ELR (cell line): ENCODE measurements at regions not wholly inside any gene's neighbourhood (a gene's known extent, or its start where the extent isn't known, plus 50 kb on each side); places are given as distances from the start of the nearest gene placed in this dataset.
"Not testable (repeated sequence)": the region's sequence is repeated elsewhere in the genome, so short reads cannot be mapped to it uniquely, and the experiment has no call there.

Experiments used
- DNase-seq: peaks from one replicate; pipeline ENCODE4 v3.0.0-alpha.2; 2015; ENCODE audit warnings: low read depth

DNA sequence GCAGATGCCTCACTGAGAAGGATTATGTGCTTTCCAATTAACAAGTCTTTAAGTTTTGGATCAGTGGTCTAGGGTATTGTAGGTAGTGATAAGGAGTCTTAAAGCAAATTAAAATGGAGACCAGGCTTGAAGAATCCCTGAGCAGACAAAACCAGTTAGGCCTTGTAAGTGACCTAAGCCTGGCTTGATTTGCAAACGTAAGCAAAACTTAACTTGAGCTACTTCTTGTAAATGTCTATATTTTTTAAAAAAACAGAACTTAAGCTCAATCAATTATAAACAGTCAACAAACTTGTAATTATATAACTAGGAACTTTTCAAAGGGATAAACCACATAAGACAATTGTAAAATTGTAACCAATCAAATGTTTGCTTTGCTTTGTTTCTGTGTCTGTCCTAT is 72.7 kb upstream of the NALF2 start:
- no peak for DNase-seq

DNA sequence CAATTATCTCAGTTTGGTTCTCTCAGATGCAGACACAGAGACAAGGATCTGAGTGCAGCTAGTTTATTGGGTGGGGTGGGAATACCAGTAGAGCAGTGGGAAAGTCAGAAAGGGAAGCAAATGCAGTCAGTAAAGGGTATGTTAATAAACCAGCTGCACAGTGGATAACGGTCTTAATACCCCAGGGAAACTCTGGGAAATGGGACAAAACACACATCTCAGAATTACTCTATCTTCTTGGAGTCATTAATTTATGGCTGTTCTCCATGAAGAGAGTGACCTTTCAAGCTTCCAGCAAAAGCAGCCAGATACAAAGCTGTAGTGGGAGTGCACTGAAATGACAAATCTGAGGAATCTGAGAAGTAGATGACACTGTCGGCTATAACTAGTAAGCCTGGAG is 73.3 kb upstream of the NALF2 start:
- no peak for DNase-seq

DNA sequence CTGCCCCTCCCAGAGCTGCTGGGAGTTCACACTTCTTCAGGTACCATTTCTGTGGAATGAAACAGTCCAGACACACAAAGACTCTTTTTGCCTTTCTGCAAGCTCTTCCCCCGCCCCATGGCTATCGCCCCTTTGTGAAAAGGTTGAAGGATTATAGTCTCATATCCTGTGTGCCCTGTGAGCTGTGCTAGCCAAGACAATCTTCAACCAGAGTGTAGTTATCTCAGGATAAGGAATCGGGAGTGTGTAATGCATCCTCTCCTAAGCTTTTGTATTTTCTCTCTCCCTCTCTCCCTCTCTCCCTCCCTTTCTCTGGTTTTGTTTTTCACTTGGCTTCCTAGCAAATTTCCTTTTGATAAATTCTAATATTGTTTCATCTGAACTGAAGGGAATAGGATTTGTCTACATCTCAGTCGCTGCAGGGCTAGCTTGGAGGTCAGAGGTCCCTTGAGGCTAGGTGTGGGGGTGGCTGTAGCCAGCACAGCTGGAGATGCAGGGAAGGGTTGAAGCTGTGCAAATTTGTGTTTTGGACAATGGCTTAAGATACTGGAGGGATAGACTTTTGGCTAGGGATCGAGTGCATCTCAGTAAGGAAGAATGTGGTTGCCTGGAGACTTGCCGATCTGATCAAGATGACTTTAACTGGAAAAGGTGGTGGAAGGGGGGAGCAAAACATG is 74.6 kb upstream of the NALF2 start:
- no peak for DNase-seq

DNA sequence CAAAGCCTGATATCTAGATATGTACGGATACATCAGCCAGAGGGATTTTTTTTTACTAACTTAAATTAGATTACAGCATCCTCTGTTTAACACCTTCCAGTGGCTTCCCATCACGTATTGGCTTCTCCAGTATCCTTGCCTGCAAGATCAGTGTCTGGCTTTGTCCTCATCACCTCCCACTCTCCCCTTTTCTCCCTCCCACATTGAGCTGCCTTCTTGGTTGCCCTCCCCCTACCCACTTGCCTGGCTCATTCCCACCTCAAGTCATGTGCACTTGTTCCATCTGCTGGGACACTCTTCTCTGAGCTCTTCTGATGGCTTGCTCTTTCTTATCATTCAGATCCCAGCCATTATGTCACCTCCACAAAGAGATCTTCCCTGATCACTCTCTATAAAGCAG is 75.9 kb upstream of the NALF2 start:
- no peak for DNase-seq

GRCh38 chrX:69424910-69425309 is 79.2 kb upstream of the NALF2 start:
- DNase-seq: no peak

DNA sequence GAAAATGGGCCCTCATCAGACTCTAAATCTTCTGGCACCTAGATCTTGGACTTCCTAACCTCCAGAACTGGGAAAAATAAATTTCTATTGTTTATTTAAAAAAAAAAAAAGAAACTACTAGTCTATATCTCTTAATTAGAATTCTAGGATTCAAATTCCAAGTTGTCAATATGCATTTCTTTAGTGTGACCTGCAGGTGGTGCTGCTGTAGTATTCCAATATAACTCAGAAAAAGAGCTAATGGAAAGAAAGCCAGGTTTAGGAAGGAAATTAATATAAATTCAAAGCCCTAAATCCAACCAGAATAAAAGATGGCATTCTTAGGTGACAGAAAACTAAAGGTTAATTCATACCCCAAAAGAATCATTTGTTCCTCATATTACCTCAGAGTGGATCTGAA is 80.0 kb upstream of the NALF2 start:
- peak; percentile 22 for DNase-seq

DNA sequence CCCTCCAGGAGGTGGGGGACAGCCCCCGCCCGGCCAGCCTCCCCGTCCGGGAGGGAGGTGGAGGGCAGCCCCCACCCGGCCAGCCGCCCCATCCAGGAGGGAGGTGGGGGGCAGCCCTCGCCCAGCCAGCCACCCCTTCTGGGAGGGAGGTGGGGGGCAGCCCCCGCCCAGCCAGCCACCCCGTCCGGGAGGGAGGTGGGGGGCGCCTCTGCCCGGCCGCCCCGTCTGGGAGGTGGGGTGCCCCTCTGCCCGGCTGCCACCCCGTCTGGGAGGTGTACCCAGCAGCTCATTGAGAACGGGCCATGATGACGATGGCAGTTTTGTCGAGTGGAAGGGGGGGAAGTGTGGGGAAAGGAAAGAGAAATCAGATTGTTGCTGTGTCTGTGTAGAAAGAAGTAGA is 81.9 kb upstream of the NALF2 start:
- DNase-seq: not testable (repeated sequence)

DNA sequence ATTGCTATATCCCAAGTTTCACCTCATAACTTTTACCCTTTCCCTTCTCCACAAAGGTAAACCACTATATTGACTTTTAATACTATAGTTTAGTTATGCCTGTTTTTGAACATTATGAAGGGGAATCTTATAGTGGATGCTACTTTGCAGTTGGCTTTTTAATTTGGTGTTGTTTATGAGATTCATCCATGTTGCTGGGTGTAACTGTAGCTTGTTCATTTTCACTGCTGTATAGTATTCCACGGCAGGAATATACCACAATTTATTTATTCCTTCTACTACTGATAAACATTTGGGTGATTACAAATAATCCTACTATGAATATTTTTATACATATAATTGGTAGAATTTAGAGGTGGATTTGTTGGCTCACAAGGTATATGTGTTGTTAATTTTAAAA is 88.4 kb upstream of the NALF2 start:
- DNase-seq: no peak

DNA sequence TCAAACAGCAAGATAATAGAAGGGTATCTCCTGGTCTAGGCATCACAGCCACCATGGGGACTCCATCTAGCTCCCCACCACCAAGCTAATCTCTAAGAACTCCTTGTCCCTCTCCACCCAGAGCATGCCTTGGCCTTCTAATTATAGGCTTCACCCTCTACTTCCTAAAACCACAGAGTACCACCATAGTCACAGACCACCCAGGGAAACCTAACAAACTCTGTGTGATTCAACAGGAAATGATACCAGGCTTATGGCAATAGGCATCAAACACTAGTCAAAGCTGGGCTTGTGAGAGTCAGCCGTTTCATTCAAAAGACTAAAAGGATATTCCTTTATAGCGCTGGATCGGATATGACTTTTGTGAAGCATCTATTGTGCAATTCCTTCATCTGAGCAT is 91.5 kb upstream of the NALF2 start:
- DNase-seq: no peak

GRCh38 chrX:69398881-69399280 is 105.2 kb upstream of the NALF2 start:
- no peak for DNase-seq

DNA sequence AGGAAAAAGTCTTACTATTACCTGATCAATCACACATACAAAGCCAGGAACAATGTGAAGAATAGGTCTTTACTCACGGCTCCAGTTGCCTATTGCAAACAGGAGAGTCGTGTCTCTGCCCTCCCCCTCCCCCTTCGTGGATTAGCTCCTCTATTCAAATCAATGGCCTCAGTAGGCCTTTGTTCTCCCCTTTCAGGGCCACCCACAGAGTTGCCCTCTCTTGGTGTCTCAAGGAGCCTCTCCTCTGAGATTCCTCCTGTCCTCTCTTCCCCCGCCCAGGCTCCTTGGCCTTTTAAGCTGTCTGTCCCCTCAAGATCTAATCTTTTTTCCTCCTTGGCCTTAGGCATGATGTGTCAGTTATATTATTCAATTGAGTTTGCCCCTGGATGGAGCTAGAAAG is 107.2 kb upstream of the NALF2 start:
- DNase-seq: no peak

DNA sequence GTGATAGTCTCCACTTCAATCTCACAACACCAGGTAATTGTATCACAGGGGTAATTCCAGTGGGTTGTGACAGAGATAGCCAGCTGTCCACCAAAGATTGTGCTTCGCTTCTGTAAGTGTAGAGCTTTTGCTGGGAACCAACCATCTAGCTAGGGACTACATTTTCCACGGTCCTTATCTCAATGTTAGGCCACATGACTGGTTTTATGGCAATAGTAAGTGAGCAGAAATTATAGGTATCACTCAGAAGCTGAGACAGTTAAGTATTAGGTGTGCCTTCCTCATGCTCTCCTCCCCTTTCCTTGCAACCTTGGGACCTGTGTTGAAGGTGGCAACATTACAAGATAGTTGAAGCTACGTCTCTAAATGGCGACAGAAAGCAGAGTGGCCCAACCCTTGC is 108.8 kb upstream of the NALF2 start:
- DNase-seq: no peak

DNA sequence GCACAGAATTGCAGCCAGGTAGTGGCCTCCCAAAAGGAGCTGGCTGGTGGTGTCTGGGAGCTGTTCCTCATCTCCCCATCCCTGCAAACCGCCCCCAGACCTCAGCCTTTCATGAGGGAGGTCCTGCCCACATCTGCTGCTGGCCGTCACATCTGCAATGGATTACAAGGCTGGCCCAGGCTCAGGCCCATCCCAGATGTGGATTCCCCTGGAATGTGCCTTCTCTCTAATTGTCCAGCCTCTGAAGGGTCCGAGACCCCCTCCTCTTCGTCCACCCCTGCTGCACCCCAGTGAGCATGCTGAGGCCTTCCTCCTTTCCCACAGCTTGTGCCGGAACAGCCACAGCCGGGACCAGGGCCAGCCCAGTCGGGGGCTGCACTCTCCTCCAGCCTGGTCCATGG is 115.0 kb upstream of the NALF2 start:
- DNase-seq: no peak

DNA sequence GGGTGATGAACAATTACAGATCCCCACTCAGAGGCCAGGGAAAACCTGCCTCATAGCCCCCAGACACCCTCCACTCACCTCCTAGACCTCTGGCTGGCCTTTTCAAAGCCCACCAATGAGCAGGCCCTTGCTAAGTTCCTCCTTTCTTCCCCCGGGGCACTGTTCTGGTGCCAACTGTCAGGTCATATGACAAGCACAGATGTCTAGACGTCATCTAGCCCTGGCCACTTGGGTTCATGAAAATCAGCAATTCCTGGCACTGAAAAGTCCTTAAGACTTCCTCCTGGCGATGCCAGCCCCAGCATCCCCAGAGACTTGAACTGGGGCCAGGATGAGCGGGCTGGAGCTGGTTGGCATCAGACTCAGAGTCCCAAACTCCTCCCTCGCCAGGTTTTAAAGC is 115.6 kb upstream of the NALF2 start:
- no peak for DNase-seq

DNA sequence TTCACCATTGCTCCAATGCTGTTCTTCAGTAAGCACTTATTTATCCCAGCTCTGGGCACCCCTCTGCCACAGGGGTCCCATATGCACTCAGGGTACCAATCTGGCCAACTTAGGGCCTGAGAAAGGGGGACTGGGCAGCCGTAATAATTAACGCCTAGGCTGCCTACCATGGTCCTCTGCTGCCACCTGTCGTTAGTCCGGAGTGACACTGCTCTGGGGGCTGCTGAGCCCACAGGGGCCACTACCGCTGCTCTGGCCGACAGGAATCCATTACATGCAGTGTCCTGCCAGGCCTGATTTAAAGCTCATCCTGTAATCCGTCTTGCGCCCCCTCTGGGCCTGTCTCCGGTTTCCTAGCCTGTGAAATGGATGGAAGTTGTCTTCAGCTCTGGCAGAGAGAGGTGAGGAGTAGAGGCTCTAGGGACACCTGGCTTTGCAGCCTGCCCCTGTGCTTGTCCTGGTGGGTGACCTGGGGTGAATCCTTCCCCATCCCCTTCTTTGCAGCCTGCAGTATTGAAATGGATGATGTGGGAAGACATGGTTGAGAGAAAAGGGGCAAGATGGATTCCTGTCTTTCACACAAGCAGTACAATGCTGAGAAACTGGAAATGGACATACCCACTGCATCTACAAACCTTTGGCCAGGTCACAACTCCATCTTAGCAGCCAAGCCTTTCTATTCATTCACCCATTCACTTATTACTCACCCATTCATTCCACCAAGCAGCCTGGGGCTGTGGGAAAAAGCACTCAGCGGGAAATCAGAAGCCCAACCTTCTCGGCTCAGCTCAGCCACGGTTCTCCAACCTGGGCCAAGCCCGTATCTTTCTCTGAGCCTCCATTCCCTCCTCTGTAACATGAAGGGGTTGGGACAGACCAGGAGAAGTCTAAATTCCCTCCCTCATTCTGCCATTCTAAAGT is 116.3 kb upstream of the NALF2 start:
- peak; percentile 30 for DNase-seq

DNA sequence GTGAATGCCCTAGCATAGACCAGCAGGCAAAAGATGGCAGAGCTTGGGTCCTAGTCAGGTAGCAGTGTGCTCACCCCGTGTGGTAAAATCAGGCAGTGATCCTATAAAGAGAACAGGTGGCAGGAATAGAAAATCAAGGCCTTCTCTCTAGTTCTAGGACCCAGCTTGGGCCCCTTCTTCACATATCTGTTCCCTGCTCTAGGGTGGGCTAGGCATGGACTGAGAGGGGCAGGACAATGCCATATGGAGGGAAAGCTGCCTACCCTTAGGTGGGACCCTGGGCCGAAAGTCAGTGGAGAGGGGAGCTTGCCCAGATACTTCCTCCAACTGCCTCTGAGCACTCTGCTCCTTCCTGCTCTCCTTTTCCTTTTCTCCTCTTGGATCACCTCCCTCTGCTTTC is 117.4 kb upstream of the NALF2 start:
- no peak for DNase-seq

DNA sequence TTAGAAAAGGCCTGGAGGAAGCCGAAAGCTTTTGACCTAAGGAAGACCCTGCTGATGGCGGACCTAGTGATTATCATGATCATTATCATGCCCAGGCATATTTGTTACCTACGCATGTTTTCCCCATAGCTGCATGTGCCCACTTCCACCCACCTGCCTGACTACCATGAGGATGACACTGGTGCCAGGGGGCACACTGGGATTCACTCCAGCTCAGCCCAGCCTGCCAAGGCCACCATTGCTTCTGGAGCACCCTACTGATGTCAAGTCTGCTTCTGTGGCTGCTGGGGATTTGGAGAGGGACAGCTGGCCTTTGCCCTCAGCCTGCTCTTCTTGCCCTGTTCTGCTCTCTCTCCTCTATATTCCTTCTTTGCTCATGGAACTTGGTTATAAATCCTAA is 124.7 kb upstream of the NALF2 start:
- no peak for DNase-seq

- no peak for DNase-seq
These were observed 129.6 kb upstream of the NALF2 start for GRCh38 chrX:69374569-69374968.

- no peak for DNase-seq
These were observed 131.7 kb upstream of the NALF2 start for GRCh38 chrX:69372435-69372834.

DNA sequence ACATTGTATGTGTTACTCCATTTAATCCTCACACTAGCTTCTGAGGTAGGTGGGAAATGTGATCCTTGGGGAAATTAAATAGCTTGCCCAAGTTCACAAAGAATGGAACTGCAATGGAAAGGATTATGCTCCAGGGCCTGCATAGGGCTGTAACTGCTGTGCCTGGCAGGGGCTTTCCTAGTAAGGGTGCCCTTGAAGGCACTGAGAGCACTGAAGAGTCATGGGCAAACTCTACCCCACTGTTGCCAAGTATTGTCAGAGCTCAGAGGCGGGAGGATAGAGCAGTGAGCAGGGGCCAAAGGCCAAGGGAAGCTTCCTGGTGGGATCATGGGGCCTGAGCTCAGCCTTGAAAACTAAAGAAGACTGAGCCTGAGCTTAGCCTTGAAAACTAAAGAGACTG is 133.0 kb upstream of the NALF2 start:
- no peak for DNase-seq

- DNase-seq: no peak
These were observed 134.1 kb upstream of the NALF2 start for GRCh38 chrX:69369999-69370398.

DNA sequence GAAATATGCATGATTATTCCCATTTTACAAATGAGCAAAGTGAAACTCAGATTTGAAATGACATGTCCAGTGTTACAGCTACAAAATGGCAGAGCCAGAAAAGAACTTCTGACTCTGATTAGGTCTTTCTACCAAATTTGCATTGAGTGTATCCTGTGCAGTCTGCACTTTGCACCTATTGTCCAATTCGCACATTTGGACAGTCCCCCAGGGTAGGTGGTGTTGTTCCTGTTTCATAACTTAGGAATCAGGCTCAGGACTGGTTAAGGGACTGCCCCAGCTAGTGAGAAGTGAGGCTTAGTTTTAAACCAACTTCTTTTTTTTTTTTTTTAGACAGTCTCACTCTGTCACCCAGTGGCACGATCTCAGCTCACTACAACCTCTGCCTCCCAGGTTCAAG is 137.9 kb upstream of the NALF2 start:
- DNase-seq: no peak

DNA sequence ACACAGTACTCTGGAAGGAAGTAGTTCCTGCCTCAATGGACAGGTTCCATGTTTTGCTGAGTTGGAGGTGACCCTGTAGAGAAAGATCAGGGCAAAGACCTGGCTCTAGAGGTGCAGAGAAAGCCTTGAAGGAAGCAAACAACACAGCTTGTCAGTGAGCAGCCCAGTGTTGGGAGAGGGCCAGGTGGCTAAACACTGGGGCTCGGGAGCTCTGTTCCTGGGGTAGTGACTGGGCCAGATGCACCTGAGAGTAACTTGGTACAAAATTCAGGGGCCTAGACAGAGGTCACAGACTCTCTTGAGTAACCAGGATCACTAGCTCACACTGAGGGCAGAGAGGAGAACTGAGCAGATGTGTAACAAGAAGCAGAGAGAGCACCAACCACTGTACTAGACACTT is 138.4 kb upstream of the NALF2 start:
- DNase-seq: no peak

DNA sequence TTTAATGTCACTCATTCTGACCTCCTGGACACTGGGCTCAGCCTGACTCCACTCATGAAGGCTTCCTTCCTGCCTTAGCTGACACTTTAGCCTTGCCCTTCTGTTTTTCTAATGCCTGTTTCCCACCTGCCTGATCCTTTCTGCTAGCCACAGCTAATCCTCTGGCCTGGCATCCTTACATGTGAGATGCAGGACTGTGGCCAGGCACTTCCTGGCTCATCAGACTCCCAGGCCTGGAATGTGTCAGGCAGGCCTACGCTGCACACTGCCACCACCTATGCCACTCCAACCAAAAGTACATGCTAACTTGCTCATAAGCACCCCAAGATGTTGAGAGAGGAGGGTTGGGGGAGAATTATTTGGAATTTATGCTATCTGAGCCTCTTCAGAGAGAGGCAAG is 138.8 kb upstream of the NALF2 start:
- no peak for DNase-seq
